ENCODE measurements at regions not wholly inside any gene's neighbourhood (a gene's known extent, or its start where the extent isn't known, plus 50 kb on each side); places are given as distances from the start of the nearest gene placed in this dataset.

- Histone ChIP-seq H3K4me3 (no peak overlapping the region), H3K9me3 (no peaks in the 10 kb centered on the region), H3K27ac (no peak overlapping the region), H3K4me1 (no peaks in the 10 kb centered on the region), H3K36me3 (no peaks in the 10 kb centered on the region), H3K27me3 (no peaks in the 10 kb centered on the region)
- ATAC-seq (no peak), DNase-seq (no peak)
- TF ChIP-seq, protein P1, sequence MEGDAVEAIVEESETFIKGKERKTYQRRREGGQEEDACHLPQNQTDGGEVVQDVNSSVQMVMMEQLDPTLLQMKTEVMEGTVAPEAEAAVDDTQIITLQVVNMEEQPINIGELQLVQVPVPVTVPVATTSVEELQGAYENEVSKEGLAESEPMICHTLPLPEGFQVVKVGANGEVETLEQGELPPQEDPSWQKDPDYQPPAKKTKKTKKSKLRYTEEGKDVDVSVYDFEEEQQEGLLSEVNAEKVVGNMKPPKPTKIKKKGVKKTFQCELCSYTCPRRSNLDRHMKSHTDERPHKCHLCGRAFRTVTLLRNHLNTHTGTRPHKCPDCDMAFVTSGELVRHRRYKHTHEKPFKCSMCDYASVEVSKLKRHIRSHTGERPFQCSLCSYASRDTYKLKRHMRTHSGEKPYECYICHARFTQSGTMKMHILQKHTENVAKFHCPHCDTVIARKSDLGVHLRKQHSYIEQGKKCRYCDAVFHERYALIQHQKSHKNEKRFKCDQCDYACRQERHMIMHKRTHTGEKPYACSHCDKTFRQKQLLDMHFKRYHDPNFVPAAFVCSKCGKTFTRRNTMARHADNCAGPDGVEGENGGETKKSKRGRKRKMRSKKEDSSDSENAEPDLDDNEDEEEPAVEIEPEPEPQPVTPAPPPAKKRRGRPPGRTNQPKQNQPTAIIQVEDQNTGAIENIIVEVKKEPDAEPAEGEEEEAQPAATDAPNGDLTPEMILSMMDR (IDR thresholded peaks at IDR 0.05): no peak
- intact Hi-C loops (cut with DNase I): no loop called here
These were observed 55.1 kb upstream of the ITGB8 start for GRCh38 chr7:20275637-20276036.

GRCh38 chr7:20276705-20277472 is 53.8 kb upstream of the ITGB8 start:
- no peak overlapping the region for H3K4me3 ChIP-seq
- H3K9me3 ChIP-seq: no peaks in the 10 kb centered on the region
- H3K4me1 ChIP-seq: no peaks in the 10 kb centered on the region
- intact Hi-C loops (cut with DNase I): no loop called here
- TF ChIP-seq, protein P1 (IDR thresholded peaks at IDR 0.05): no peak
- H3K27ac ChIP-seq: no peak overlapping the region
- H3K27me3 ChIP-seq: no peaks in the 10 kb centered on the region
- no peaks in the 10 kb centered on the region for H3K36me3 ChIP-seq
- no peak for ATAC-seq
- DNase-seq: no peak

DNA sequence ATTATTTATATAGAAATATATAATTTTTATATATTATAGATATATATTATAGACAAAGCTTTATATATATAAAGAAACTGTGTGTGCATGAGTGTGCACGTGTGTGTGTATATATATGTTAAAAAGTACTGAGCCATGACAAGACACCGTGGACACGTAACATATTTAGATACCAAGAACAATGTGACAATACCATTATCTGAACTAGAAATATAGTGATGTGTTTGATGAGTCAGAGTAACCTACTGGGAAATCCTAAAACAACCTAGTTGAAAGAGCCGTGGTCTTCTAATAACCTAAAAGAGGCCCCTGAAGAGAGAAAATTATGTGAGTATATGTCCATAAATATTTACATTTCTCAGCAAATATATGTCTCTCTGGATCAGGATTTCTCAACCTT is 50.7 kb upstream of the ITGB8 start:
- Histone ChIP-seq H3K27me3 (no peaks in the 10 kb centered on the region), H3K36me3 (no peaks in the 10 kb centered on the region), H3K9me3 (no peaks in the 10 kb centered on the region), H3K27ac (no peak overlapping the region), H3K4me3 (no peak overlapping the region), H3K4me1 (no peaks in the 10 kb centered on the region)
- intact Hi-C loops (cut with DNase I): no loop called here
- no peak for DNase-seq
- TF ChIP-seq, protein P1 (IDR thresholded peaks at IDR 0.05): no peak
- no peak for ATAC-seq

- Histone ChIP-seq H3K27me3 (no peaks in the 10 kb centered on the region), H3K36me3 (no peaks in the 10 kb centered on the region), H3K9me3 (no peaks in the 10 kb centered on the region), H3K27ac (no peak overlapping the region), H3K4me3 (no peak overlapping the region), H3K4me1 (no peaks in the 10 kb centered on the region)
- TF ChIP-seq, protein P1 (IDR thresholded peaks at IDR 0.05): no peak
- peak in 2 of 4 donors; percentile 33 to 35 for DNase-seq
- peak; percentile 25 for ATAC-seq
- intact Hi-C loops (cut with DNase I): no loop called here
These were observed 50.0 kb upstream of the ITGB8 start for GRCh38 chr7:20280475-20281351.
